Esophagus muscularis mucosa (tissue), 4 donors: ENCODE measurements at regions not wholly inside any gene's neighbourhood (a gene's known extent, or its start where the extent isn't known, plus 50 kb on each side); places are given as distances from the start of the nearest gene placed in this dataset.

Experiments
- DNase-seq: peaks from one replicate; pipeline ENCODE4 v3.0.0-alpha.2; 2017; ENCODE audit errors: extremely low spot score
- H3K27ac ChIP-seq, 4 donors: fragments of 200-600 bp; sonication (generic); replicated peaks in 1 of 4; 1 replicate in 3 of 4; 2 replicates in 1 of 4; pipeline ENCODE4 v1.5.1; 2016 to 2019; ENCODE audit warnings: mild to moderate bottlenecking in 1 of 4
- H3K27me3 ChIP-seq, 4 donors: fragments of 200-600 bp; sonication (generic); one replicate each; pipeline versions ENCODE4 v1.5.1 to v1.6.0; 2016 to 2019
- H3K36me3 ChIP-seq, 4 donors: fragments of 200-600 bp; sonication (generic); one replicate each; pipeline ENCODE4 v1.5.1; 2016 to 2019
- H3K4me1 ChIP-seq, 4 donors: fragments of 200-600 bp; sonication (generic); one replicate each; pipeline ENCODE4 v1.5.1; 2016 to 2019
- H3K4me3 ChIP-seq, 4 donors: fragments of 200-600 bp; sonication (generic); 1 replicate in 2 of 4; 2 replicates in 2 of 4; pipeline ENCODE4 v1.5.1; 2016 to 2019; ENCODE audit warnings: mild to moderate bottlenecking in 4 of 4, moderate library complexity in 1 of 4
- H3K9me3 ChIP-seq, 4 donors: fragments of 200-600 bp; sonication (generic); 1 replicate in 3 of 4; 2 replicates in 1 of 4; pipeline ENCODE4 v1.5.1; 2016 to 2019
- CTCF ChIP-seq, 3 experiments: fragments of 200-600 bp in 2 of 3; fragments of 450-650 bp in 1 of 3; sonication (generic) in 2 of 3; IDR thresholded peaks; one replicate each; pipeline ENCODE4 v1.5.1; 2017 to 2019; ENCODE audit warnings: antibody characterized with exemption in 3 of 3, mild to moderate bottlenecking in 2 of 3, moderate library complexity in 1 of 3
- EP300 ChIP-seq: sonication (generic); formaldehyde crosslinking; IDR thresholded peaks from one replicate; pipeline ENCODE4 v1.6.1; 2017; ENCODE audit warnings: antibody characterized with exemption
- POLR2A ChIP-seq: fragments of 450-650 bp; IDR thresholded peaks from one replicate; pipeline ENCODE4 v1.6.1; 2017; ENCODE audit warnings: antibody characterized with exemption, moderate library complexity, mild to moderate bottlenecking, low read depth
- POLR2AphosphoS5 ChIP-seq, 2 donors: sonication (generic); formaldehyde crosslinking; IDR thresholded peaks; one replicate each; pipeline ENCODE4 v1.6.1; 2017; ENCODE audit warnings: antibody characterized with exemption in 2 of 2
- WGBS: methylation state at CpG from one replicate; pipeline ENCODE4 v1.1.5; 2018; 5-methylcytosine and 5-hydroxymethylcytosine counted together
- intact Hi-C: fragments of 100-400 bp; cut with DNase I; formaldehyde crosslinking; loops from one replicate; pipeline ENCODE4 v1.15.1; 2023

- TF ChIP-seq POLR2AphosphoS5 (IDR thresholded peaks at IDR 0.05) (no peak), POLR2A (no peak), EP300 (no peak), CTCF (IDR thresholded peaks at IDR 0.05) (no peak)
Measured at GRCh38 chr3:127393131-127393820, 105.4 kb upstream of the PRR20G start.

GRCh38 chr3:127392156-127392490 lies 104.3 kb upstream of the PRR20G start:
- H3K4me1 ChIP-seq = no peaks in the 10 kb centered on the region
- H3K4me3 ChIP-seq = no peak overlapping the region
- TF ChIP-seq POLR2A (no peak), CTCF (IDR thresholded peaks at IDR 0.05) (no peak), POLR2AphosphoS5 (IDR thresholded peaks at IDR 0.05) (no peak), EP300 (no peak)
- H3K36me3 ChIP-seq = no peaks in the 10 kb centered on the region
- intact Hi-C loops = no loop called here
- no peaks in the 10 kb centered on the region for H3K9me3 ChIP-seq
- 57% methylated on average over 6 of the region's 8 CpGs for WGBS
- DNase-seq = no peak
- peaks cover 0 to 90% (median 0%) of the 10 kb centered on the region in 4 donors for H3K27me3 ChIP-seq
- H3K27ac ChIP-seq = no peak overlapping the region

More at GRCh38 chr3:127393131-127393820, 105.4 kb upstream of the PRR20G start:
- Histone ChIP-seq H3K9me3 (no peaks in the 10 kb centered on the region), H3K4me3 (no peak overlapping the region), H3K36me3 (no peaks in the 10 kb centered on the region), H3K27me3 (peaks cover 0 to 80% (median 0%) of the 10 kb centered on the region in 4 donors), H3K27ac (no peak overlapping the region), H3K4me1 (no peaks in the 10 kb centered on the region)
- intact Hi-C loops = no loop called here
- WGBS = 63% methylated on average over 5 of the region's 5 CpGs
- DNase-seq = no peak

- no peak for DNase-seq
- no peak overlapping the region for H3K4me3 ChIP-seq
- WGBS = 59% methylated on average over 2 of the region's 14 CpGs
- H3K4me1 ChIP-seq = no peaks in the 10 kb centered on the region
- H3K27me3 ChIP-seq = peaks cover 0 to 88% (median 0%) of the 10 kb centered on the region in 4 donors
- intact Hi-C loops = no loop called here
- H3K9me3 ChIP-seq = no peaks in the 10 kb centered on the region
- TF ChIP-seq POLR2AphosphoS5 (IDR thresholded peaks at IDR 0.05) (no peak), CTCF (IDR thresholded peaks at IDR 0.05) (no peak), POLR2A (no peak), EP300 (no peak)
- no peaks in the 10 kb centered on the region for H3K36me3 ChIP-seq
- no peak overlapping the region for H3K27ac ChIP-seq
Measured at GRCh38 chr3:127391436-127392155, 103.8 kb upstream of the PRR20G start.

- peaks cover 0 to 82% (median 0%) of the 10 kb centered on the region in 4 donors for H3K27me3 ChIP-seq
- TF ChIP-seq EP300 (no peak), POLR2AphosphoS5 (IDR thresholded peaks at IDR 0.05) (no peak), CTCF (IDR thresholded peaks at IDR 0.05) (no peak), POLR2A (no peak)
Measured at GRCh38 chr3:127390365-127391025, 102.6 kb upstream of the PRR20G start.

More at GRCh38 chr3:127390365-127391025, 102.6 kb upstream of the PRR20G start:
- Histone ChIP-seq H3K4me1 (no peaks in the 10 kb centered on the region), H3K27ac (no peak overlapping the region), H3K4me3 (no peak overlapping the region), H3K36me3 (no peaks in the 10 kb centered on the region), H3K9me3 (no peaks in the 10 kb centered on the region)
- WGBS = 78% methylated on average over 13 of the region's 15 CpGs
- DNase-seq = no peak
- intact Hi-C loops = no loop called here
